ENCODE measurements at regions not wholly inside any gene's neighbourhood (a gene's known extent, or its start where the extent isn't known, plus 50 kb on each side); places are given as distances from the start of the nearest gene placed in this dataset.

DNA sequence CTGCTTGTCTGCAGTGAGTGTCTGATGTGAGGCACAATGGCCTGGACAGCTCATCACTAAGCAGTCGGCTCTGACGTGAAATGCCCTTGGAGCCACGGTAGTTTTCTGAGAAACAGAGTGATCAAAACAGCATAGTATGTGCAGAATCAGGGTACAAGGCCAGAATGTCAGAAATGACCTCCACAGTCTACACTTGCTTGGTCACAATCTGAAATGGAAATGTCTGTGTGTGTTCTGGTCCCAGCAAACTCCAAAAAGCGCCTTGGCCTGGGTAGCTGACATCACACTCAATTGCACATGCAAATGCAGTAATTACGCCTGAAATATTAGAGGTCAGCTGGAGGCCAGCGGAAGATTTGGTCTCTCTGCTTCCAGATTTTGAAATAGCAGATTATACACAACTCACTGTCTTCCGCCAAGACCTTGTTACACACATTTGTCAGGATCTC lies 95.4 kb downstream of the CTAGE1 start:
- H3K4me3 Mint-ChIP-seq, result no peak overlapping the region
- CTCF ChIA-PET, result no interaction called here
- H3K36me3 Mint-ChIP-seq (ENCODE audit: low read depth), result no peaks in the 10 kb centered on the region
- POLR2A ChIA-PET, result no interaction called here
- TF ChIP-seq, protein P1, sequence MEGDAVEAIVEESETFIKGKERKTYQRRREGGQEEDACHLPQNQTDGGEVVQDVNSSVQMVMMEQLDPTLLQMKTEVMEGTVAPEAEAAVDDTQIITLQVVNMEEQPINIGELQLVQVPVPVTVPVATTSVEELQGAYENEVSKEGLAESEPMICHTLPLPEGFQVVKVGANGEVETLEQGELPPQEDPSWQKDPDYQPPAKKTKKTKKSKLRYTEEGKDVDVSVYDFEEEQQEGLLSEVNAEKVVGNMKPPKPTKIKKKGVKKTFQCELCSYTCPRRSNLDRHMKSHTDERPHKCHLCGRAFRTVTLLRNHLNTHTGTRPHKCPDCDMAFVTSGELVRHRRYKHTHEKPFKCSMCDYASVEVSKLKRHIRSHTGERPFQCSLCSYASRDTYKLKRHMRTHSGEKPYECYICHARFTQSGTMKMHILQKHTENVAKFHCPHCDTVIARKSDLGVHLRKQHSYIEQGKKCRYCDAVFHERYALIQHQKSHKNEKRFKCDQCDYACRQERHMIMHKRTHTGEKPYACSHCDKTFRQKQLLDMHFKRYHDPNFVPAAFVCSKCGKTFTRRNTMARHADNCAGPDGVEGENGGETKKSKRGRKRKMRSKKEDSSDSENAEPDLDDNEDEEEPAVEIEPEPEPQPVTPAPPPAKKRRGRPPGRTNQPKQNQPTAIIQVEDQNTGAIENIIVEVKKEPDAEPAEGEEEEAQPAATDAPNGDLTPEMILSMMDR (IDR thresholded peaks at IDR 0.05), result no peak
- ATAC-seq (ENCODE audit: poor library complexity) (no peak), DNase-seq (no peak)
- H3K9me3 ChIP-seq (ENCODE audit: control insufficient read depth in 1 of 2, insufficient read depth in 1 of 2, low read length in 2 of 2), result peaks cover 0 to 15% of the 10 kb centered on the region in 2 experiments
- peaks cover 14% of the 10 kb centered on the region for H3K4me1 ChIP-seq (ENCODE audit: insufficient read depth, low read length)
- H3K36me3 ChIP-seq (ENCODE audit: insufficient read depth, low read length), result no peaks in the 10 kb centered on the region
- no peak overlapping the region for H3K27ac ChIP-seq (ENCODE audit: low read depth in 1 of 2, low read length in 2 of 2)
- H3K27me3 ChIP-seq (ENCODE audit: control insufficient read depth in 1 of 2, insufficient read depth in 2 of 2, low read length in 2 of 2), result peaks cover 0 to 2% of the 10 kb centered on the region in 2 experiments
- no peaks in the 10 kb centered on the region for H3K27me3 Mint-ChIP-seq
- no peaks in the 10 kb centered on the region for H3K9me3 Mint-ChIP-seq
- intact Hi-C loops (cut with DNase I, micrococcal nuclease), result no loop called here
- H3K4me3 ChIP-seq (ENCODE audit: low read length), result no peak overlapping the region
- H3K4me1 Mint-ChIP-seq (ENCODE audit: low read depth), result no peaks in the 10 kb centered on the region
- H3K27ac Mint-ChIP-seq, result no peak overlapping the region

DNA sequence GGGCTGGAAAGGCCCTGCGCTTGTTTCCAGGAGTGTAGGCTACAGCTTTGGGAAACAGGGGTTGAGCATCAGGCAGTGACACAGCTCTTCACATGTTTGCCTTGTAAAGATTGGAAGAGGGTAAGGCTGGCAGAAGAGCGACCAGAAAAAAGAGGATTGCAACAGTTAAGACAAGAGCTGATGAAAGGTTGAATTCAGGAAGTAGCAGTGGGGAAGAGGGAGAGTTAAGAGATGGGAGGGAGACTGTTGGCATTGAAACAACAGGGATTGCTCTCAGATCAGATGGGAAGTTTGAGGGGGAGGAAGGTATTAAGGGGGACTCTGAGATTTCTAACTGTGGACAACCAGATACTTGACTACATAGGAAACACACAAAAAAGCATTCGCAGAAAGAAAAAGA lies 96.9 kb downstream of the CTAGE1 start:
- Mint-ChIP-seq H3K4me3 (no peak overlapping the region), H3K27ac (no peak overlapping the region), H3K27me3 (no peaks in the 10 kb centered on the region), H3K9me3 (no peaks in the 10 kb centered on the region), H3K36me3 (ENCODE audit: low read depth) (no peaks in the 10 kb centered on the region), H3K4me1 (ENCODE audit: low read depth) (no peaks in the 10 kb centered on the region)
- TF ChIP-seq, protein P1 (IDR thresholded peaks at IDR 0.05), result no peak
- Histone ChIP-seq H3K27ac (ENCODE audit: low read depth in 1 of 2, low read length in 2 of 2) (no peak overlapping the region), H3K4me1 (ENCODE audit: insufficient read depth, low read length) (peaks cover 14% of the 10 kb centered on the region), H3K9me3 (ENCODE audit: control insufficient read depth in 1 of 2, insufficient read depth in 1 of 2, low read length in 2 of 2) (peaks cover 0 to 15% of the 10 kb centered on the region in 2 experiments), H3K27me3 (ENCODE audit: control insufficient read depth in 1 of 2, insufficient read depth in 2 of 2, low read length in 2 of 2) (peaks cover 0 to 2% of the 10 kb centered on the region in 2 experiments), H3K4me3 (ENCODE audit: low read length) (no peak overlapping the region), H3K36me3 (ENCODE audit: insufficient read depth, low read length) (no peaks in the 10 kb centered on the region)
- CTCF ChIA-PET, result interaction anchor here (0.8 kb wide), 1 partner anchor 10 kb away, joined by 3 read pairs; no protein-coding TSS in a partner anchor
- no peak for ATAC-seq (ENCODE audit: poor library complexity)
- intact Hi-C loops (cut with DNase I, micrococcal nuclease), result no loop called here
- POLR2A ChIA-PET, result interaction anchor here (0.5 kb wide), 1 partner anchor 48 kb away, joined by 3 read pairs; no protein-coding TSS in a partner anchor
- no peak for DNase-seq

DNA sequence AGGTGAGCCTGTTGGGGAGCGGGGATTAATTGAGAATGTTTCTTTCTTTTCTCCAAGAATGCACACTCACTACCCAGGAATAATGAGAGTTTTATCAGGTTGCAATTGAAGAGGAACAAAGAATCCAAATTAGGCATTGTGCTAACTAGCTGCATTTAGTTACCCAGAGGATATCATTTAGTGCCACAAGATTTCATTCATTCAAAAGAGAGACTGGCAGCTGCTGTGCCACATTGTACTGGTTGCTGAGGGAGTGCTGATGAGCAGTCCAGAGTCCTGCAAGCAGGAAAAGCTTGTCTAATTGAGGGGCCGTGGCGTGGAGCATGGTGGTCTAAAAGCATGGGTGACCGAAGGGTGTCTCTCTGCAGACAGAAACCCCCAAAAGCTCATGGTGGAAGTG lies 97.6 kb downstream of the CTAGE1 start:
- Histone ChIP-seq H3K27me3 (ENCODE audit: control insufficient read depth in 1 of 2, insufficient read depth in 2 of 2, low read length in 2 of 2) (peaks cover 0 to 2% of the 10 kb centered on the region in 2 experiments), H3K27ac (ENCODE audit: low read depth in 1 of 2, low read length in 2 of 2) (no peak overlapping the region), H3K36me3 (ENCODE audit: insufficient read depth, low read length) (no peaks in the 10 kb centered on the region), H3K4me1 (ENCODE audit: insufficient read depth, low read length) (peaks cover 11% of the 10 kb centered on the region), H3K4me3 (ENCODE audit: low read length) (no peak overlapping the region), H3K9me3 (ENCODE audit: control insufficient read depth in 1 of 2, insufficient read depth in 1 of 2, low read length in 2 of 2) (peaks cover 0 to 9% of the 10 kb centered on the region in 2 experiments)
- ATAC-seq (ENCODE audit: poor library complexity) (no peak), DNase-seq (no peak)
- ChIA-PET CTCF (no interaction called here), POLR2A (no interaction called here)
- intact Hi-C loops (cut with DNase I, micrococcal nuclease), result no loop called here
- H3K36me3 Mint-ChIP-seq (ENCODE audit: low read depth), result no peaks in the 10 kb centered on the region
- no peak overlapping the region for H3K27ac Mint-ChIP-seq
- no peaks in the 10 kb centered on the region for H3K9me3 Mint-ChIP-seq
- H3K4me1 Mint-ChIP-seq (ENCODE audit: low read depth), result no peaks in the 10 kb centered on the region
- TF ChIP-seq, protein P1 (IDR thresholded peaks at IDR 0.05), result no peak
- H3K4me3 Mint-ChIP-seq, result no peak overlapping the region
- no peaks in the 10 kb centered on the region for H3K27me3 Mint-ChIP-seq

All from CD4-positive, alpha-beta T cell (primary cell).